NCI-H1048 (cell line): ENCODE measurements at regions not wholly inside any gene's neighbourhood (a gene's known extent, or its start where the extent isn't known, plus 50 kb on each side); places are given as distances from the start of the nearest gene placed in this dataset.
"Not testable (repeated sequence)": the region's sequence is repeated elsewhere in the genome, so short reads cannot be mapped to it uniquely, and the experiment has no call there.

Source experiments
- DNase-seq: peaks from one replicate; lab custom pipeline; 2025; lab: John Stamatoyannopoulos, UW

DNA sequence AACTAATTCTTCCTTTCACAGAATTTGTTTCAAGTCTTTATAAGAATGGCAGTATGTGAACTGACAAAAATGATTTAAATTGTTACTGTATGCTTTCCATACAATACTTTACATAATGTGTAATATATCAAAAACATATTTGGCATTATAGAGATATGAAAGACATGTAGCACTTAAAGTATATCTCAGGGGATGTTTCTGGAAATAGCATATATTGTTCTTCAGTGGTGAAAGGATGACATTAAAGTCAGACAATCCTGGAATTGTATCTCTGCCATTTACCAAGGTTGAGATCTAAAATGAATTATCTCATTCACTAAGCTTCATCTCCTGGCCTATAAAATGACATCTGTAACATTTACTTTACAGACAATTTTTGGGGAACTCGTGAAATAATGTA lies 358.4 kb upstream of the EPHA5 start:
- DNase-seq: no peak

- DNase-seq: peak; percentile 46
Measured at GRCh38 chr4:66023061-66023460, 352.8 kb upstream of the EPHA5 start.

DNA sequence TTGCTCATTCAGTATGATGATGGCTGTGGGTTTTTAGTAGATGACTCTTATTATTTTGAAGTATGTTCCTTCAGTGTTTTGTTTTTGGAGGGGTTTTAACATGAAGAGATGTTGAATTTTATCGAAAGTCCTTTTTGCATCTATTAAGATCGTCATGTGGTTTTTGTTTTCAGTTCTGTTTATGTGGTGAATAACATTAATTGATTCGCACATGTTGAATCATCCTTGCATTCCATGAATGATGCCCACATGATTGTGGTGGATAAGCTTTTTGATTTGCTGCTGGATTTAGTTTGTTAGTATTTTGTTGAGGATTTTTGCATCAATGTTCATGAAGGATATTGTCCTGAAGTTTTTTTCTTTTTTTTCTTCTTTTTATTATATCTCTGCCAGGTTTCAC lies 347.4 kb upstream of the EPHA5 start:
- DNase-seq: no peak

DNA sequence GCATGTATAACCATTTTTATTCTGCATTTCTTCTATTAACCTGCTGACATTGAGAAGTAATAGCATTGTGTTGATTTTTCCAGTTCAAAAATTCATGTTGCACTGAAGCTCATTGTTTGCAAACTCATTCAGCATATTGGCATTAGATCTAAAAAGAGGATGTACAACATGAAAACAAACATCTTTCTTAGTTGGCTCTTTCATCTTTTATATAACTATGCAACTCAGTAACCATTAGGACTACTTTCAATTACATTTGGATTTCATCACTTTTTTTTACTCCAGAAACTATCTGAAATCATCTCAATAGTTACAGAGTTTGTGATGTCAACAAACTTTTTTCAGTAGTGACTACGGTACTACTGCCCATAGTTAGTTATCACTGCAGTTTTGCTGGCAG lies 346.0 kb upstream of the EPHA5 start:
- DNase-seq: no peak

DNA sequence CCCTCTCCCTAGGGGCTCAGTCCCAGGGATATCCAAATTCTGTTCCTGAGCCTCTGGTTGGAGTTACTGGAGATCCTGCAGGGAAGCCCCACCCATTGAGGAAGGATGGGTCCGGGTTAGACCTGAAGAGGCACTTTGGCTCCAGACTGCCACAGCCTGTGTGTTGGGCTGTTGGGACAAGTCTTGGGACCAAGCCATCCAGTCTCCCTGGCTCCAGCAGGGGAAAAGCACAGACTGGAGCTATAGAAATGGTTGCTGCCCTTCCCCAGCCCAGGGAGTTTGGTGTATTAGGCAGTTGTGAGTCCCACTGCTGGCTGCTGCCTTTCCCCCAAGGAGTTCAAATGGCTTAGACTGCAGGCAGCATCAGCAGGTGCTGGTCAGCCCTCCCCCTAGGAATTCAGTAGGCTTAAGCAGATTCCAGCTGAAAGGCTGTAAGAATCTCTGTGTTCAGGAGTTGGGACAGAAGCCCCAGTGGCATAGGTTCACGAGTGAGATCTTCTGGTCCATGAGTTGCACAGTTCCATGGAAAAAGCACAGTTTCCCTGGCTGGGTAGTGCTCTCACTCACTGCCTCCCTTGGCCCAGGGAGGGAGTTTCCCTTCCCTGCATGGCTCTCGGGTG lies 344.0 kb upstream of the EPHA5 start:
- no peak for DNase-seq

DNA sequence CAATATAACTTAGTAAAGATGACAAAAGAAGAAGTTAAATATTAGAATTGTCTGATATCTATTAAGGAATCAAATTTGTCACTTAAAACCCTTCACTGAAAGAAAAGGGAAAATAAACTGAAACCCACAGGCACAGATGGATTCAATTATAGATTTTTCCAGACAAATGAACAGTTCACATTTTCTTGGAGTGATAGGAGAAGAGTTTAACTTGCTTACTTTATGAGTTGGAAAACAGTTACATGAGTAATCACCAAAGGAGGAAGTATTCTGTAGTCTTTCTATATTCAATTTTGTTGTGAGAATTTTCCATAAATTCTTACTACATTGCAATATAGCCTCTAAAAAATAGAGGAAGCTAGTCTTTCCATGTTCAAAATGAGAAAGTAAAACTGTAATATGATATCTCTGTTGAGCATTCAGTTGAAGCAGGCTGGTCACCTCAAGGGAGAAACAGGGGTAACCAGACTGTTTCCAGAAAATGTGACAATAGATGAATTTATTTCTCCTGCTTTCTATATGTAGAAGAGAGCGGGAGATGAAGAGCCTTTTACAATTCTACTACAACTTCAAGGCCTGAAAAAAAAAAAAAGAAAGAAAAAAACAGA lies 330.3 kb upstream of the EPHA5 start:
- DNase-seq: no peak

DNA sequence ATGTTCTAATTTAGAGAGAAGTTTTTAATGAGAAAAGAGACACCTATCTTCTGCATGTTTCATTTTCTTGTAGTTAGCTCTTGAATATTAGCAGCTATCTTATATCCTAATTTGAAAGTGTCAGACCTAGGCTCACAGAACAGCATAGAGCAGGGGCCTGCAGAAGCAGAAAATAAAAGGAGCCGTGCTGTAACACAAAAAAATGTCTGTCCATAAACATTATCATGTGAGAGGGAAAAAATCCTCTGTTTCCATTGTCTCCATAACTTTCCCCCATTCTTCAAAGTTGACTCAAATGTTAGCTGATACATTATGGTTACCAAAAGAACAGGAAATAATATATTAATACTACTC lies 329.2 kb upstream of the EPHA5 start:
- no peak for DNase-seq

GRCh38 chr4:65998807-65999517 lies 328.7 kb upstream of the EPHA5 start:
- not testable (repeated sequence) for DNase-seq

DNA sequence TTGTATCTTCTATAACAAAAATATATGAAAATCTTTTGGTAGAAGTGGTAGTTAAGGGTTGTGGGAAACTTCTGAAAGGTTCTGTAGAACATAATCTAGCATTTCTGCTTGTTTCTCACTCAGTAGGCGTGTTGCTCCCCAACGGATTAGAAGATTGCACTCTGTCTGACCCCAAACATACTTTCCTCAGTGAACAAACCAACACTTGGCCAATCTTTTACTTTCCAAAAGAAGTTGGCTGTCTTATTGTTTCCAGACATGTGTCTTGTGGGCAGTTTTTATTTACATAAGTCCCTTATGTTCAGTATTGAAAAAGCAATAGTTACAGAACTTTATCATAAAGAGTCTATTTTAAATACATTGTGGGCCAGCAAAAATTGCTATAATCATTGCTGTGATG lies 312.8 kb upstream of the EPHA5 start:
- no peak for DNase-seq

DNA sequence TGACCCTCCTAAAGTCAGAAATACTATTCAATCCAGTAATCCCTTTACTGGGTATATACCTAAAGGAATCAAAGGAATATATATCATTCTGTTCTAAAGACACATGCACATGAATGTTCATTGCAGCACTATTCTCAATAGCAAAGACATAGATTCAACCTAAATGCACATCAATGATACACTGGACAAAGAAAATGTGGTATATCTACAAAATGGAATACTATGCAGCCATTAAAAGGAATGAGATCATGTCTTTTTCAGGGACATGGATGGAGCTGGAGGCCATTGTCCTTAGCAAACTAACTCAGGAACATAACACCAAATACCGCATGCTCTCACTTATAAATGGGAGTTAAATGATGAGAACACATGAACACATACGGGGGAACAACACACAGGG lies 306.0 kb upstream of the EPHA5 start:
- DNase-seq: no peak

GRCh38 chr4:65973186-65973585 lies 302.9 kb upstream of the EPHA5 start:
- DNase-seq: no peak

- no peak for DNase-seq
Measured at GRCh38 chr4:65971686-65972085, 301.4 kb upstream of the EPHA5 start.

GRCh38 chr4:65968831-65969558 lies 298.7 kb upstream of the EPHA5 start:
- DNase-seq: no peak

DNA sequence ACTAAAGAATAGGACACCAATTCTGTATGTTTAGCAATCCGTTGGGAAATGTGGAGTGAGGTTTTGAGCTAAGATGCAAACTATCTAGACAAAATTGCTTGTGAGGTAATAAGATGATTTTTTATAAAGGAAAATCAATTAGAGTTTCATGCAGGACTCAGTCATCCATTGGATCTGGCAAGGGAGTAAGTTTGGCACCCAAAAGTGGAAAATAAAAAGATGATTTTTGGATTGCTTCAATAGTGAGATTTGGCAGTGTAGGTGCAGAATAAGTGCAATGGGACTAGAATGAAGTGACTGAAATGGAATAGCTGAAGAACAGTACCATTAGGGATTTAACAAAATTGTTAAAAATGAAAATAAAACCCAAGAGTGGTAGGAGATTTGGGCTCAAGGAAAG lies 290.5 kb upstream of the EPHA5 start:
- no peak for DNase-seq

- no peak for DNase-seq
Measured at GRCh38 chr4:65954416-65954815, 284.1 kb upstream of the EPHA5 start.

- DNase-seq: no peak
Measured at GRCh38 chr4:65951177-65951576, 280.9 kb upstream of the EPHA5 start.

DNA sequence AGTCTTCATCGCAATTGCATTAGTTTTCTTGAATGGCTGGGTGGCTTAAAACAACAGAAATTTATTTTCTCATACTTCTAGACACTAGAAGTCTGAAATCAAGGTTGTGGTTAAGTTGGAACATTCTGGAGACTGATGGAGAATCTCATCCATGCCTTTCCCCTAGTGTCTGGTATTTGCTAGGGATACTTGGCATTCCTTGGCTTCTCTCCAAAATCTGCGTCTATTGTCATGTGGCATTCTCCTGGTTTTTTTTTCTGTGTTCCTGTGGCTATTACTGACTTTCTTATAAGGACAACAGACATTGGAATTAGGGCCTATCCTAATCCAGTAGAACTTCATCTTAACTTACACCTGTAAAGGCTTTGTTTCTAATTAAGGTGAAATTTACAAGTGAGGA lies 272.8 kb upstream of the EPHA5 start:
- no peak for DNase-seq

GRCh38 chr4:65924843-65925242 lies 254.6 kb upstream of the EPHA5 start:
- DNase-seq: no peak

DNA sequence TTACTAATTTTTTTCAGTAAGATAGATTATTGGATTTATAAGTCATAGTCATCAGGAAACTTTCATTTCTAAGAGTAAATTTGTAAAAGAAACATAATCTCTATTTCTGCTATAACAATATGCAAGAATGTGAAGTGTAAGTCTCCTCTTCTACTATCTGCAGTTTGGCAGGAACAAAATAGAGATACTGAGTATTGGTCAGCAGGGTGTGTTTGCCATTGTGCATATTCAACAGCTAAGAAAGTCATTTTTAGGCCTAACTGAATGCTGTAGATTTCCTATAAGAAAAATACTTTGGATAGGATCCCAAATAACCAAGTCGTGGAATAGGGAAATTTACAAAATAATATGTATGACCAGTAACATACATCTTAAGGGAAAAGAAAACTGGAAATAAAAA lies 253.3 kb upstream of the EPHA5 start:
- DNase-seq: no peak

DNA sequence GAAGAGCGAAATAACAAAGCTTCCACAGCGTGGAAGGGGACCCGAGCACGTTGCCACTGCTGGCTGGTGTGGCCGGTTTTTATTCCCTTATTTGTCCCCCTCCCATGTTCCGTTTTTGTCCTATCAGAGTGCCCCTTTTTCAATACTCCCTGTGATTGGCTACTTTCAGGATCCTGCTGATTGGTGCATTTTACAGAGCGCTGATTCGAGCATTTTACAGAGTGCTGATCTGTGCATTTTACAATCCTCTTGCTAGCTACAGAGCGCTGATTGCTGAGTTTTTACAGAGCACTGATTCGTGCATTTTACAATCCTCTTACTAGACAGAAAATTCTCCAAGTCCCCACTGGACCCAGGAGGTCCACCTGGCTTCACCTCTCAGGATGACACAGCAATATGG lies 250.9 kb upstream of the EPHA5 start:
- DNase-seq: no peak

DNA sequence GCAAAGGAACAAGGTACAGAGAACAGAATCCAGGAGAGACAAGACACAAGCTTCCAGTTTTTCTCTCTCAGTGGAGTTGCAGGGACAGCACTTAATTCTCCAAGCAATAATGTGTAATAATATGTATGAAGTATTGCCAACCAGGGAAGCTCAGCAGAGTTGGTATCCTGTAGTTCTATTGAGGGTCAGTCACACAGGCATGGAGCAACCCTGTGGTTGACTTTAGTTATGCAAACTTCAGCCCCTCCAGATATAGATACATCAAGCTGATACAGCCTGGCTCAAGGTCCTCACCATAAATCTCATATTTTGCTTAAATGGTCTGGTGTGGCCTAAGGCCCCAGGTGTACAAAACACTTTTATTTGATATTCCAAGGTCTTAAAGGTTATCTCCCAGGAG lies 248.6 kb upstream of the EPHA5 start:
- no peak for DNase-seq

DNA sequence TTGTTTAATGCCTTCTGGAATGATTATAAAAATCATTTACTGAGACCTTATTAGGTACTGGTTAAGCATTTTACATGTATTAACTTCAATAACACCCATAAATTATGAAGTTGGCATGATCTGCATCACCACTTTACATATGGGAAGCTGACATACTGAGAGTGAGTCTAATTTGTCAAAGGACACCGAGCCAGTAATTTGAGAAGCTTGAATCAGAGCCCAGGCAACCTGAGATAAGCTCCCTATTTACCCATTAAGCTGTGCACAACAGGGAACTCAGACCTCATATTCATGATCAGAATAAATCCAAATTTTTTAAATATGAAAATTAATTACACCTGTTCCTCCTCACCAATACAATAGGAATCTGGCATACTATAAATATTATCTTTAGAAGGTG lies 247.9 kb upstream of the EPHA5 start:
- no peak for DNase-seq

DNA sequence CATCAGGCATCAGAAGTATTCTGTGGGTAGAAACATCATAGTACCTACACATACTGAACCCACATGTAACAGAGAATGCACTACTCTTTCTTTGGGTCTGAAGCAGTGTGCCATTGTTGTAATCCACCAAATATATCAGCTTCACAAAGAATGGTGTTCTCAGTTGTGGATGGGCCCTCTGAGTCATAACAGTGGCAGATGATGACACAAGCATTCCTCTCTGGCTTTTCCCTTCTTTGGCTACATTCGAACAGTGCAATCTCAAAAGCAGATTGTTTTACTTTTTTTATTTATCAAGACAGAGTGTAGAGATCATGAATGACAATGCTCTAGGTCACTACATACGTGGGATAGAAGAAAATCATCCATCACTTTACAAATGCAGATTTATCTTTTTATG lies 247.2 kb upstream of the EPHA5 start:
- DNase-seq: no peak
